SU-DHL-6 (cell line): ENCODE measurements at regions not wholly inside any gene's neighbourhood (a gene's known extent, or its start where the extent isn't known, plus 50 kb on each side); places are given as distances from the start of the nearest gene placed in this dataset.

Source experiments
- H2AFZ ChIP-seq: fragments of 200-600 bp; sonication (generic); 2 replicates; pipeline ENCODE4 v1.6.1; 2014; ENCODE audit warnings: low read depth, mild to moderate bottlenecking, moderate library complexity, mixed read lengths, antibody characterized with exemption, low read length; ENCODE audit not compliant: severe bottlenecking
- H3F3A ChIP-seq: fragments of 200-600 bp; shearing (Covaris generic); 2 replicates; pipeline ENCODE4 v1.6.0; 2016; ENCODE audit warnings: antibody characterized with exemption, mild to moderate bottlenecking; ENCODE audit not compliant: insufficient read depth
- H3K27ac ChIP-seq: fragments of 200-600 bp; sonication (generic); 2 replicates; pipeline ENCODE4 v1.5.1; 2016; ENCODE audit warnings: low read depth, mild to moderate bottlenecking, low read length, moderate library complexity, mixed read lengths
- H3K27me3 ChIP-seq: fragments of 200-600 bp; sonication (generic), shearing (Covaris generic); 2 replicates; pipeline ENCODE4 v1.6.0; 2014; ENCODE audit warnings: mild to moderate bottlenecking, low read length
- H3K36me3 ChIP-seq: fragments of 200-600 bp; sonication (generic); 2 replicates; pipeline ENCODE4 v1.6.1; 2014; ENCODE audit warnings: mild to moderate bottlenecking, low read length, mixed read lengths
- H3K4me2 ChIP-seq: fragments of 300-600, 200-600 bp; shearing (Covaris generic), sonication (generic); 2 replicates; pipeline ENCODE4 v1.6.0; 2014; ENCODE audit warnings: low read length, low read depth, mild to moderate bottlenecking; ENCODE audit not compliant: poor library complexity, severe bottlenecking
- H3K4me3 ChIP-seq: fragments of 200-600 bp; sonication (generic); 2 replicates; pipeline ENCODE4 v1.5.1; 2014; ENCODE audit warnings: antibody characterized with exemption, low read length, mild to moderate bottlenecking, mixed read lengths; ENCODE audit not compliant: insufficient read depth, poor library complexity, severe bottlenecking
- H3K79me2 ChIP-seq: fragments of 200-600 bp; sonication (generic); 2 replicates; pipeline ENCODE4 v1.6.1; 2014; ENCODE audit warnings: mild to moderate bottlenecking, low read length, moderate library complexity; ENCODE audit not compliant: insufficient read depth
- H3K9ac ChIP-seq: fragments of 200-600 bp; sonication (generic); 2 replicates; pipeline ENCODE4 v1.7.0; 2014; ENCODE audit warnings: mild to moderate bottlenecking, low read length
- H3K9me2 ChIP-seq: fragments of 200-600 bp; sonication (generic); replicated peaks from 2 replicates; pipeline ENCODE4 v1.6.1; 2014; ENCODE audit warnings: low read length; ENCODE audit not compliant: insufficient read depth
- H3K9me3 ChIP-seq: fragments of 200-600 bp; sonication (generic); 2 replicates; pipeline ENCODE4 v1.6.1; 2014; ENCODE audit warnings: low read length, mixed read lengths; ENCODE audit not compliant: insufficient read depth
- H4K20me1 ChIP-seq: fragments of 200-600 bp; sonication (generic); 2 replicates; pipeline ENCODE4 v1.6.1; 2014; ENCODE audit warnings: low read depth, mild to moderate bottlenecking, antibody characterized with exemption, low read length, moderate library complexity, mixed read lengths
- CTCF ChIP-seq: fragments of 200-600 bp; sonication (generic); IDR thresholded peaks from one replicate; pipeline ENCODE4 v1.5.1; 2017; ENCODE audit warnings: antibody characterized with exemption, mild to moderate bottlenecking, low read length, moderate library complexity; ENCODE audit not compliant: insufficient read depth, poor library complexity, severe bottlenecking
- EZH2phosphoT487 ChIP-seq: fragments of 200-600 bp; sonication (generic), shearing (Covaris generic); conservative IDR thresholded peaks from 2 replicates; pipeline ENCODE4 v1.6.1; 2018; ENCODE audit warnings: mild to moderate bottlenecking, antibody characterized with exemption, low read length, moderate library complexity, mixed read lengths

GRCh38 chr15:77715051-77715450 lies 82.3 kb upstream of the LINGO1 start:
- Histone ChIP-seq H3K9me3 (no peaks in the 10 kb centered on the region), H3K79me2 (no peaks in the 10 kb centered on the region), H4K20me1 (no peaks in the 10 kb centered on the region), H3K36me3 (no peaks in the 10 kb centered on the region), H3K27me3 (no peaks in the 10 kb centered on the region), H2AFZ (no peak overlapping the region), H3K4me2 (no peak overlapping the region), H3K27ac (no peak overlapping the region), H3K9ac (no peak overlapping the region), H3F3A (no peaks in the 10 kb centered on the region), H3K9me2 (no peaks in the 10 kb centered on the region), H3K4me3 (no peak overlapping the region)
- TF ChIP-seq CTCF = no peak
- TF ChIP-seq EZH2phosphoT487 = no peak

- TF ChIP-seq EZH2phosphoT487 (no peak), CTCF (no peak)
- Histone ChIP-seq H3K4me3 (no peak overlapping the region), H3K36me3 (no peaks in the 10 kb centered on the region), H2AFZ (no peak overlapping the region), H3K9me2 (no peaks in the 10 kb centered on the region), H3K27me3 (no peaks in the 10 kb centered on the region), H3K9ac (no peak overlapping the region), H3F3A (no peaks in the 10 kb centered on the region), H3K27ac (no peak overlapping the region), H3K79me2 (no peaks in the 10 kb centered on the region), H4K20me1 (no peaks in the 10 kb centered on the region), H3K9me3 (no peaks in the 10 kb centered on the region), H3K4me2 (no peak overlapping the region)
Measured at GRCh38 chr15:77714555-77714954, 81.8 kb upstream of the LINGO1 start.

- Histone ChIP-seq H3K4me3 (no peak overlapping the region), H3K27me3 (no peaks in the 10 kb centered on the region), H2AFZ (no peak overlapping the region)
Measured at GRCh38 chr15:77714023-77714422, 81.3 kb upstream of the LINGO1 start.

More at GRCh38 chr15:77714023-77714422, 81.3 kb upstream of the LINGO1 start:
- Histone ChIP-seq H3K27ac (no peak overlapping the region), H3K9ac (no peak overlapping the region), H3F3A (no peaks in the 10 kb centered on the region), H3K9me2 (no peaks in the 10 kb centered on the region), H3K4me2 (no peak overlapping the region), H4K20me1 (no peaks in the 10 kb centered on the region), H3K36me3 (no peaks in the 10 kb centered on the region), H3K79me2 (no peaks in the 10 kb centered on the region), H3K9me3 (no peaks in the 10 kb centered on the region)
- TF ChIP-seq CTCF (no peak), EZH2phosphoT487 (no peak)
